DMS79 (cell line): ENCODE measurements at regions not wholly inside any gene's neighbourhood (a gene's known extent, or its start where the extent isn't known, plus 50 kb on each side); places are given as distances from the start of the nearest gene placed in this dataset.
"Not testable (repeated sequence)": the region's sequence is repeated elsewhere in the genome, so short reads cannot be mapped to it uniquely, and the experiment has no call there.

Experiments
- DNase-seq: peaks from one replicate; lab custom pipeline; 2025; lab: John Stamatoyannopoulos, UW

- no peak for DNase-seq
Observed at GRCh38 chr15:39250460-39251186, 330.3 kb upstream of the THBS1 start.

- DNase-seq: no peak
Observed at GRCh38 chr15:39251413-39252133, 329.3 kb upstream of the THBS1 start.

GRCh38 chr15:39252134-39252470, 328.8 kb upstream of the THBS1 start:
- DNase-seq: no peak

- DNase-seq: no peak
Observed at GRCh38 chr15:39253552-39253951, 327.3 kb upstream of the THBS1 start.

GRCh38 chr15:39254181-39254580, 326.7 kb upstream of the THBS1 start:
- DNase-seq: no peak

- no peak for DNase-seq
Observed at GRCh38 chr15:39255760-39256159, 325.1 kb upstream of the THBS1 start.

- no peak for DNase-seq
Observed at GRCh38 chr15:39260391-39260790, 320.5 kb upstream of the THBS1 start.

GRCh38 chr15:39260791-39261190, 320.1 kb upstream of the THBS1 start:
- DNase-seq: no peak

- DNase-seq: not testable (repeated sequence)
Observed at GRCh38 chr15:39261397-39262183, 319.3 kb upstream of the THBS1 start.

GRCh38 chr15:39262995-39263772, 317.7 kb upstream of the THBS1 start:
- not testable (repeated sequence) for DNase-seq

GRCh38 chr15:39265261-39265660, 315.6 kb upstream of the THBS1 start:
- DNase-seq: no peak

- no peak for DNase-seq
Observed at GRCh38 chr15:39266890-39267289, 314.0 kb upstream of the THBS1 start.

- no peak for DNase-seq
Observed at GRCh38 chr15:39267685-39268084, 313.2 kb upstream of the THBS1 start.

- DNase-seq: no peak
Observed at GRCh38 chr15:39269352-39269751, 311.5 kb upstream of the THBS1 start.

GRCh38 chr15:39269821-39270220, 311.1 kb upstream of the THBS1 start:
- no peak for DNase-seq

GRCh38 chr15:39270221-39270855, 310.5 kb upstream of the THBS1 start:
- no peak for DNase-seq

GRCh38 chr15:39270934-39271333, 309.9 kb upstream of the THBS1 start:
- DNase-seq: no peak

GRCh38 chr15:39272901-39273300, 308.0 kb upstream of the THBS1 start:
- DNase-seq: no peak

GRCh38 chr15:39273717-39274411, 307.0 kb upstream of the THBS1 start:
- no peak for DNase-seq

GRCh38 chr15:39275066-39275465, 305.8 kb upstream of the THBS1 start:
- DNase-seq: no peak

GRCh38 chr15:39279311-39279710, 301.6 kb upstream of the THBS1 start:
- no peak for DNase-seq
